HG02884 (cell line): ENCODE measurements at regions not wholly inside any gene's neighbourhood (a gene's known extent, or its start where the extent isn't known, plus 50 kb on each side); places are given as distances from the start of the nearest gene placed in this dataset.

Source experiments
- ATAC-seq: cut with Tn5 transposase; IDR thresholded peaks from one replicate; pipeline ENCODE4 v1.9.1; 2021; ENCODE audit warnings: mild to moderate bottlenecking, moderate library complexity; ENCODE audit not compliant: unreplicated experiment

DNA sequence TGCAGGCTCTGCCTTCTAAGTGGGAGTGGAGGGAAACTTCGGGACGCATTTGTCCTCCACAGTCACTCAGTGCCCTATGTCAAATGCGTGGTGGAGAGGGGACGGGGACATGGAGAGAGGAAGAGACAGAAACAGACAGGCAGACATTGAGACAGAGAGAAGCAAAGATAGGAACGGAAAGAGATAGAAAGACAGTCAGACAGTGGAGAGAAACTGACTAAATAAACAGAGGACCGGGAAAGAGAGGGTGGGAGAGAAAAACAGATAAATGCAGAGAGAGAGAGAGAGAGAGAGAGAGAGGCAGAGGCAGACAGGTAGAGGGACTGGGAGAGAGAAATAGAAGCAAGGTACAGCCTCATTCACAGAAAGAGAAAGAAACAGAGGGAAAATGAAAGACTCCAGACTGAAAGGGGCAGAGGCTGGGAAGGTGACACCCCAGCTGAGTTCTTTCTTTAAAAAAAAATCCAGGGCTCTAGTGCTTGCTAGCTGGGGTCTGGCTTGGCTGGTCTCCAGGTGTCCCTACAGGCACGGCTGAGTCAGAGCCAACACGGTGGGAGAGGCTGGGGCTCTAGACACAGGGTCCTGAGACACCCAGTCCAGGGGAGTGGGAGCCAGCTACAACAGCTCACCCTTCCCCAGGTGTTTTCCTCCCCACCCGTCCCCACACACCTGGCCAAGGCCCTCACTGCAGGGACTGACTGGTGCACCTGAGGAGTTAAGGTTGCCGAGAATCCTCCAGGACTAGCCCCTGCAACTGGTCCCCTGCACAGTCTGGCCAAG is 506.1 kb upstream of the PROK2 start:
- no peak for ATAC-seq

DNA sequence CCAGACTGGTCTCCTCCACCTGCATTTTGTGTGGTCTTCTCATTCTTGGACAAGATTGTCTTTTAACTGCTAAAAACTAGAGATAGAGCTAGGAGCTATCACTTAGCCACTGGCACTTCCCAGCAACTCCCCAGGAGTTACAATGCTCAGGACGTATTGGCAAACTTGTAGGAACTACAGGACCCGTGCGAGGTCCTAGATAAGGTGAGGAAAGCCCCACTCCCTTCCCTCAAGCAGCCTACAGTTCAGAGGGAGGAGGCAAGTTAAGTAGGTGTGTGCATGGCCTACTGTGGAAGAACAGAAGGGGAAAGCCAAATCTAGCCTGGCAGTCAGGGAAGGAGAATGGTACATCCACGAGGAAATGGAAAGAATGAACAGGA is 504.7 kb upstream of the PROK2 start:
- peak; percentile 15 for ATAC-seq

DNA sequence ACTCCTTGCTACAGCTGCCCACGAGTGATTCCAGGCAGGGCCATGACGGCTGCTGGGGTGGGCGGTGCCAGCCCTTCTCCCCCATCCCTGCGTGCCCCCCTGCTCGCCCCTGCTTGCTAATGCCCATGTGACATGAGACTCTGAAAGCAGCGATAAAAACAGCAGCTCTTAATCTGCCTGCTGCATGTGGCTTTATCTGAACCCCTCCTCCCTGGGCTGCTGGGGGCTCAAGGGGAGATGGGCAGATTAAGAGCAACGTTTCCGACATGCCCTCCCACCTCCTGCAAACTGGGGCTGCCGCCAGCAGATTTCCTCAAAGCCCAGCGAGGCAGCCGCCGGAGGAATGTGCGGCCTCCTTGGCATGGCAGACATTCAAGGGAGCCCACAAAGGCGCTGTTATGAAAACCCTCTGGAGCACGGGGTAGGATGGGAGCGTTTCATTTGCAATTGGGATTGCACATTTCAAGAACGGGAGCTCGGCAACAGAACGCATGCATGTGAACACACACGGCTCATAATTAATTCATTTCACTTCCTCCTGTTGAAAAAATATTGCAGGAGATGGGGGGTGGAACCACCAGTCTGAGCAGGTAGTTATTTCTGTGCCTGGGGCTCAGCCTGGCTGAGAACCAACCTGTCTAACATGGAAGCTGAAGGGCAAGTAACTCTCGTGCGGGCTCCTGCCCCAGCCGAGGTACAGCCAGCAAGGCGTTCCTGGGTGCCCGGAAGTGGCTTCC is 504.2 kb upstream of the PROK2 start:
- peak; percentile 64 for ATAC-seq

DNA sequence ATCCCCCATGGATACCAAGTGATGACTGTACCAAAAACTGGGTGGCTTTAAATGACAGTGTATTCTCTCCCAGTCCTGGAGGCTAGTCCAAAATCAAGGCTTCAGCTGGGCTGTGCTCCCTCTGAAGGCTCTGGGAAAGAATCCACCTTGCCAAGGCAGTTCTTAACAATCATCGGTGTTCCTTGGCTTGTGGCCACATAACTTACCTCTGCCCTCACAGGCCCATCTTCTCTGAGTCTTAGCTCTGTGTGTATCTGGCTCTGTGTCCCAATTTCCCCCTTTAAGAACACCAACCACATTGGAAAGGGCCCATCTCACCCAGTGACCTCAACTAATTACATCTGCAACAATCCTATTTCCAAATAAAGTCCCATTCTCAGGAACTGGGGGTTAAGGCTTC is 503.0 kb upstream of the PROK2 start:
- ATAC-seq: no peak

DNA sequence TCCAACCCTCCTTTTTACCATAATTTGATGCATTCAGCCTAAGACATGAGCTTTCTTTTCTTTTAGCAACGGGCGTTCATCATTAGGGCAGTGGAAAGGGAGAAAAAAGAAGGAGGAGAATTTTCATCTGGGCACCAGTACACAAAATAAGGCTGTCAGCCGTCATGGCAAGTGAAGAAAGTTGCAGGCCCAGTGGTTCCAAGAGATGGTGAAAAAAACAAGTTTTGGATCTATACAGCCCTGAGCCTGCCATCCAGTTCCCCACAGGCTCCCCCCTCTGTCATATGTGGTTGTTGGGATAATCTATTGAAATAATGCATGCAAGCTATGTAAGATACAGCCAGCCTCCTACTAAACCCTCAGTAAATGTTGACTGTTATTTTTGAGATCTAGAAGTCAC is 500.6 kb upstream of the PROK2 start:
- no peak for ATAC-seq

DNA sequence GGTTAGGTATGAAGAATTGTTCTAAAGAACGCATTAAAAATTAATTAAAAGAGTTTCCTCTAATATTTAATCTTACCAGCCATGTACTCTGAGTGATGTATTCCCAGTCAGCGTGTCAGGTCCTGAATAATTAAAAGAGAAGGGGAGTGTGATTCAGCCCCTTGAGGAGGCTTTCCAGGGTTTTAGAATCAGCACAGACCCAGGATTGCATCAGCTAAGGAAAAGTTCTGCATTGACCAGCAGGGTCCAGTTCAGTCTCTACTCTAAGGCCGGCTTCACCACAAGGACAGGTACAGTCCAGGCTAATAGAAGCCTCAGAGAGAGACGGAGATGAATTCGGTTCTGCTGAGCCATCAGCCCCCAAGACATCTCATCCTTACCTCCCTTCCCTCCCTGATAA is 499.5 kb upstream of the PROK2 start:
- ATAC-seq: no peak

DNA sequence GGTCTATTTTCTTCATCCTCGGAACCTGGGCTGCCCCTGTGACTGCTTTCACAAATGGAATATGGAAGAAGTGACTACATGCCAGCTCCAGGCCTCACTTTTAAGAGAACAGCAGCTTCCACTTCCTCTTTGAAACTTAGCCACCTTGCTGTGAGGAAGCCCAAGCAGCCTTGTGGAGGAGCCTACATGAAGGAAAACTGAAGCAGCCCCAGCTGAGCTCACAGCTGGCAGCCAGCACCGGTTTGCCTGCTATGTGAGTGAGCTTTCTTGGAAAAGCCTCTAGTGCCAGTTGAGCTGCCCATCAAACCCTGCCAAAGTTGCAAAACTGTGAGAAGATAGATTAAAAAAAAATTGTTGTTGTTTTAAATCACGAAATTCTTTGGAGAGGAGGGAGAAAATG is 498.0 kb upstream of the PROK2 start:
- ATAC-seq: no peak

DNA sequence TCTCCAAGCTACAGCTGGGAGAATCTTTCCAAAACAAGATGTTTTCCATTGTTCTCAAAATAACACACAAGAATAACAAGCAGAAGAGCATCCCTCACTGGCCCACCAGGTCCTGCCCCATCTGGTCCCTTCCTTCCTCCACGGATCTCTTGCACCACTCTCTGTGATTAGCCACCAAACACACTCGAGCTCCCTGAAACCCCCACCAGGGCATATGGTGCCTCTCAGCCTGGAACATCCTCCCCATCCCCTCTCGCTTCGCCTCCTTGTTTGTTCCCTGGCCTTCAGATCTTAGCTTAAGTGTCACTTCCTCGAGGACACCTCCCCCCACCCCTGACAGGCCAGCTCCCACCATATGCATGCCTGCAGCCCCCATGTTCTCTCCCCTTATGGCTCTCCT is 496.6 kb upstream of the PROK2 start:
- no peak for ATAC-seq

DNA sequence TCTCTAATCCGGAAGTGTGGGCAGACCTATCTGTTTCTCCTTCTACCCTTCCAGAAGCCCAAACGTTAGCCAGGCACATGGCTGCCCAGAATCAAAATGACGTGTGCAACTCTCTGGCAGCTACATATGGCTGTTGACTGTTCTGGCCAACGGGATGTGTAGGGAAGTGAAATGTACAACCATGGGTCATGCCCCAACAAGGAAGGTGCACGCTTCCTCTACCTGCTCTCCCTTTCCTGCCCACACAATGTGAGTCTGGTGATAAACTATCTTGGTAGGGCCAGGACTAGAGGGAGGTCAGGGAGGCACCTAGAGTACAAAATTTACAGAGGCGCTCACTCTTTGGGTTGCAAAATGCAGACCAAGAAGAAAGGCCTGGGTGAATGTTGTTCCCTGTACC is 495.9 kb upstream of the PROK2 start:
- ATAC-seq: no peak

DNA sequence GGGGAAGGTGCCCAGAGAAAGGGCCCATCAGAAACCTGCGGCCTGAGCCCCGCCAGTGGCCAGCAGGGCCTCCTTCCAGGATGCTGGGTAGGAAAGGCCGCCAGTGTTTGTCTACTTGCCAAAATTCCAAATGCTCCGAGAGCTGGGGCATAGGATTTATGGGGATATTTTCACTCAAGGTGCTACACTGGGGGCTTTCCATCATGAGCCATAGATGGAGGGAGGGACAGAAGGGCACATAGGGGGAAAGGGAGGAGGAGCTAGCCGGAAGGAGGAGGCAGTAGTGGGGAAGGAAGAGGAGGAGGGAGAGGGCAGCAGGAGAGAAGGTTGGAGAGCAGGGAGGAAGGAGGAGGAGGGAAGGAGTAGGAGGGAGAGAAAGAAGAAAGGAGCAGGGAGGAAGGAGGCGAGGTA is 494.7 kb upstream of the PROK2 start:
- no peak for ATAC-seq

DNA sequence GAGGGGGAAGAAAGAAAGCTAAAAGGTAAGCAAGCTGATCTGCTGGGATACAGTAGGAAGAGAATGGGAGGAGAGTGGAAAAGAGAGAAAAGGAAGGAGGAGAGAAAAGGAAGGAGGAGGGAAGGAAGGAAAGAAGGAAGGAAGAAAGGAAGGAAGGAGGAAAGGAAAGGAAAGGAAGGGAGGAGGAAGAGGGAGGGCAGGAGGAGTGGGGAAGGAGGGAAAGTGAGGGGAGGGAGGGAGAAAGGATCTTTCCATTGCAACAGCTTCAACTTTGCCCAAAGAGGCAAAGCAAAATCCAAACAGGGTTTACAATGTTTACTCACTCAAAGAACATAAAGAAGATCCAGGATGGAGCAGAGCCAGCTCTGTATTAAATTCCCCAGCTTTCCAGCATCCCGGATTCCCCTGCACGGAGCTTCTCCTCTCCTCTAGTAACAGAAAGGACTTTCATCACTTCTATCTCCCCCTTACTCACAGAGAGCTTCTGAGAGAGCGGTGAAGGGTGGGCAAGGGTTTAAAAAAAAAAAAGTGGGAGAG is 494.2 kb upstream of the PROK2 start:
- ATAC-seq: no peak

DNA sequence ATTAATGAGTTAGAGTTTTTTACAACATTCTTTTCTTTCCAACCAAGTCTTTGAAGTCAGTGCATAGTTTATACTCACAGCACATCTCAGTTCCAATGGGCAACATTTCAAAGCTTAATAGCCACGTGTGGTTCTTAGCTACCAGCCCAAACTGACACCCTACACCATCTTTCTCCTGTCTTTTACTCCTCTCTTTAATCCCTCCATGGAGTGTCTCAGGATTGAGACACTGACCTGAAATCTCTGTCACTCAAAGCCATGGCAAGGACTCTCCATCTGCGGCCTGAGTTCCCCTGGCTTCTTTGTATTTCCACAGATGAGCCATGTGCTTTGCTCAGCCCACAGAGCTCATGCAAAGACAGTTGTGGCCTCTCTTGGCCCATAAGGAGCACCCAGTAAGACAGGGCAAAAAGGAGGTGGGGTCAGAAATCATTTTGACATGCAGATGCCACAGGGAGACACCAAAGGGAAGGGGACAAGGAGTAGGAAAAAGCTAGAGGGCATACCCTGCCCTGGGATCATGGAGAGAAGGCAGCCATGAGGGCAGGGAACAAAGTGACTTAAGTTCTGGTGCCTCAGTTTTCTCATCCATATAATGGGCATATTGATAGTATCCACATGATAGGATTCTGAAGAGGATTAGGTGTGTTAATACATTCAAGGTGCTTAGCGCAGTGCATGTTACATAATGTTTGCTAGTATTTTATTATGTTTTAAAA is 493.6 kb upstream of the PROK2 start:
- ATAC-seq: no peak

DNA sequence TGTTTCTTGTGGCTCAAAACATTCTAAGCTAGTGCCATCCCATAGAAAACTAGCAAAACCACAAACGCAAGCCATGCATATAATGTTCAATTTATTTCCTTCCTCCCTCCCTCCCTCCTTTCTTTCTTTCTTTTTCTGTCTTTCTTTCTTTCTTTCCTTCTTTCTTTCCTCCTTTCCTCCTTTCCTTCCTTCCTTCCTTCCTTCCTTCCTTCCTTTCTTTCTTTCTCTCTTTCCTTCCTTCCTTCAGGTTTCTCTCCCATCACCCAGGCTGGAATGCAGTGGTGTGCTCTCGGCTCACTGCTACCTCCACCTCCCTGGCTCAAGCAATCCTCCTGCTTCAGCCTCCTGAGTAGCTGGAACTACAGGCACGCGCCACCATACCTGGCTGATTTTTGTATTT is 492.8 kb upstream of the PROK2 start:
- ATAC-seq: no peak

DNA sequence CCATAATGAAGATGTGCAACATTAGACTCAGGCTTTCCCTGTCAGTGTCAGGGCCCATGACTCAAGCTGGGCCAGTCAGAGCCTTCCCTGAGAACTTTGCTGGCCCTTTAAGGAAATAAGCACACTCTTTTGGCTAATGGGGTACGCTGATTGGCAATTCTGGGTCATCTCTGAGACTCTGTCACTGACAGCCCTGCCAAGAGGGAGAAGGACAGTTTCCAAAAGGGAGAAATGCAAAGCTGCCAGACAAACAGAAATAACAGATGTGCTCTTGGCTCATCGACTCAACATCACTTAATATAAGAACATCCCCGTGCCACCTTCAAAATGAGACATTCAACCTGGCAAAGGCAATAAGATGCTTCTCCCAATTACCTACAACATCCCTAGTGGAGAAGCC is 491.9 kb upstream of the PROK2 start:
- no peak for ATAC-seq

DNA sequence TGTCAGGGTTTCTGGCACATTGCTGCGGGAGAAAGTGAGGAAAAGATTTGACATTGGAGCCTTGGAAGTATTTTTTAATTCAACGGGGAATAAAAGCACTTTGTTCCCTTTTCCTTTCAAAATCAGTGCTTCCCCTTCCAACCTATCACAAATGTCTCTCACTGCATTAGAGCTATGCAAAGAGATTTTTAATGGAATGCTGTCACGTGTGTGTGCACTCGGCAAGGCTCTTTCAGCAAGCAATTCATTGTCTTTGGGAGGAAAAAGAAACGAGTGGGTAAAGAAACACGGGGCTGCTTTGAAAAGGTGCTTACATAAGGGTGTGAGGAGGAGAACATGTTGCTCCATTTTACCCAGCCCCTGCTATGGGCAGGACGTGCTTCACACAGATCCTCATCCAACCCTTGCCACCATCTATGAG is 490.4 kb upstream of the PROK2 start:
- no peak for ATAC-seq

DNA sequence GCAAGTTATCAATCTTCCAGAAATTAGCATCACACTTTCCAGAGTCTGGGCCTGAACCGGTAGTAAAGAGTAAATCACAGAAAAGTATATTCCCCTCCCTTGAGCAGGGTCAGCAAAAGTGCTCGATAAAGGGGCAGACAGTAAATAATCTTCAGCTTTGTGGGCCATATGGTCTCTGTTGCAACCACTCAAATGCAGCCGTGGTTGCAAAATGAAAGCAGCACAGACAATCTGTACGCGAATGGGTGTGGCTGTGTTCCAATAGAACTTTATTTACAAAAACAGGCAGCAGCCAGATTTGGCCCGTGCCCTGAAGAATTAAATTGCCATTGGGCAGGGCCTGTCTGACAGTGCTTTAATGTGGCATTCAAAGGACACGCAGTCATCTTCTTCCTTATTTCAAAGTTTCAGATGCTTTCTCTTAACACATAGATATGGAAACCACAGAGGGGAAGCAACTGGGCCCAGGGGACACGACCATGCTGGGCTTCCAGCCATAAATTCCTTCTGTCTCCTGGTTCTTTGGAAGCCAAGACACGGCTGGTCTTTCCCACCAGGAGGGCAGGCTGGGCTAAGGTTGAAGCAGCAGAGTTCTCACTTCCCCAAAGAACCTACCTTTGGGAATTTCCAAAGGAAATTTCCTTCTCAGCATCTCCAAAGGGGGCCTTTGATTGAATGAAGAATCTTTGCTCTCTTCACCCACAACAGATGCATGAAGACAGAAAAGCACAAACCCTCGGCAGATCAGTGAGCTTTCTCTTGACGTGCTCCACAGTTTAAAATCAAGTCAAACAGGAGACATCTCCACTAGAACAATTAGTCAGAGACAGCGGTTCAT is 489.8 kb upstream of the PROK2 start:
- ATAC-seq: peak; percentile 48

DNA sequence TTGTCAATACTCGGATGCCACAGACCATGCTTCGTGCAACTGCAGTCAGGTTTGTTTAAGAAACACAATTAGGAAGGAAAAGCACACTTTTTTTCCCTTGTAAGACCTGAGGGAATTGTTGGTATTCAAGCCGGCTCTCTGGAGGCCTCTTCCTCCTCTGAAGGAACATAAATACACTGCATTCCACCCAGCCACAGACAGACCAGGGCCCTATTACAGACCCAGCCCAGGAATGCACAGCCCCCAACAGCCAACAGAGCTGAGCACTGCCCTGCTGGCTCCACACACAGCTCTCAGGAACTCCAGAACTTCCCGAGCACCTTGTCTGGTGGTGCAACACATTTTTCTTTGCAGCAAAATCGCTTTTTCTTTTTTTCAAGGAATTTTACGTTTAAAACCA is 488.7 kb upstream of the PROK2 start:
- ATAC-seq: no peak

DNA sequence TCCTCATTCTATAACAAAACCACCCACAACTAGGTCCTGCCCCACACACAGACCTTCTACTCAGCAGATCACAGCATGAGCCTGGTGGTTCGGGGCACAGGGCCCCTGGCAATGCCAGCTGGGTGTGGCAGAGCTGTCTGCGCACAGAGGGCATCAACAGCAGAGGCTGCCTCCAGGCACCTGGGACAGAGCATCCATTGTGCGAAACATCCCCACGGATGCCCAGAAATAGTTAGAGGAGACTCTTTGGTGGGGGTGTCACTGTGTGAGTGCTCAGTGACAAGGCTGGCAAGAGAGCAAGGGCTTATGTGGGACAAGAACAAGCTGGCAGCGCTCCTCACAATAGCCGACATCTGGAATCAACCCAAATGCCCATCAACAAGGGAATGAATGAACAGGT is 487.4 kb upstream of the PROK2 start:
- no peak for ATAC-seq

DNA sequence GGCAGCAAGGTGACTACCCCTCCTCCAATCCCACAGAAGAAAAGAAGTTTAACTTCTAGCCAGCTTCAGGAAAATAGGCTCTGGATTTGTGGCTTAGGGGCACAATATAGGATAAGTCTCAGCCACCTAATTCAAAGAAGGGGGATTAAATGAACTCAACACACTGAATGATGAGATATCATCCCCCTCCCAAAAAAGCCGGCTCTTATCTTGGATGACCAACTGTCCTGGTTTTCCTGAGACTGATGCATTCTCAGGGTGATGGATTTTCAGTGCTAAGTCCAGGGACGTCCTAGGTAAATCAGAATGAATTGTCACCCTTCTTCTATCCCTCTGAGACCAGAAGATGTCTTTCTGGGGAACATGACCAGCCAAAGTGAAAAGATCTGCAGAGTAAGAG is 487.0 kb upstream of the PROK2 start:
- no peak for ATAC-seq

DNA sequence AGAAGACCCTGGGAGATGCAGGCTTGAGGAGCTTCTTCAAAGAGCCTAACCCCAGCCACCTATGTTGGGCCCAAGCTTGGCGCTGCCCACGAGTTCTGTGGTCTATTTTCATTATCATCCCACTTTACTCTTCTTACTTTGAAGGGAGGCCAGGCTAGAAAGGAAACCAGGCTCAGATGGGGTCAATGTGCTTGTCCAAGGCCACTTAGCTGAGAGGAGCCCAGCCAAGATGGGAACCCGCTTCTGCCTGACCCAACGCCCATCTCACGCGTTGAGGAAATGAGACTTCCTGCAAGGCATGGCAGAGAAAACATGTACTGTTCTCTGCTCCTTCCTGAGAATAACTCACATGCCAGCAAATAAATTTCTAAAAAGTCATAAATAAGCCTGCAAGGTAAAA is 486.3 kb upstream of the PROK2 start:
- ATAC-seq: no peak

DNA sequence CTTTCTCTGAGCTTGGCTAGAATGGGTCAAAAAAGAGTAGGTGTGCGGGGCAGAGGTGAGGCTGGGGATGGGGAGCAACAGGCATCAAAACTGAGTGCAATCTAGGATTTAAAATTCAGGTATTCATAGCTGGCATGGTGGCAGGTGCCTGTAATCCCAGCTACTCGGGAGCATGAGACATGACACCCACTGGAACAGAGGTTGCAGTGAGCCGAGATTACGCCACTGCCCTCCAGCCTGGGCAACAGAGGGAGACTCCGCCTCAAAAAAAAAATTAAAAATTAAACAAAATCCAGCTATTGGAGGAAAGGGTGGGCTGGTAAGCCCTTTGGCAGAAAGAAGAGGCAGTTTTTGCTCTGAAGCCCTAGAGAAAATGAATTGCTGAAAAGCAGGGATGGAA is 485.8 kb upstream of the PROK2 start:
- ATAC-seq: no peak
